Neuronal stem cell (in vitro differentiated cells): ENCODE measurements at regions not wholly inside any gene's neighbourhood (a gene's known extent, or its start where the extent isn't known, plus 50 kb on each side); places are given as distances from the start of the nearest gene placed in this dataset.

ENCODE experiments used
- DNase-seq: peaks from one replicate; pipeline ENCODE4 v3.0.0-alpha.2; 2013; ENCODE audit warnings: low spot score
- H2AFZ ChIP-seq: one replicate; pipeline ENCODE4 v1.6.1; 2013; ENCODE audit warnings: mild to moderate bottlenecking, low read length, inconsistent platforms
- H2AK5ac ChIP-seq: 2 replicates; pipeline ENCODE4 v1.6.1; 2013; ENCODE audit warnings: low read depth, mild to moderate bottlenecking, inconsistent platforms, low read length, moderate library complexity, mixed read lengths
- H2BK120ac ChIP-seq: 2 replicates; pipeline ENCODE4 v1.6.1; 2013; ENCODE audit warnings: low read depth, mild to moderate bottlenecking, inconsistent platforms, low read length, moderate library complexity, mixed read lengths
- H2BK12ac ChIP-seq: one replicate; pipeline ENCODE4 v1.6.1; 2013; ENCODE audit warnings: low read length, inconsistent platforms
- H2BK15ac ChIP-seq: 2 replicates; pipeline ENCODE4 v1.6.1; 2013; ENCODE audit warnings: mild to moderate bottlenecking, low read length, inconsistent platforms, mixed read lengths
- H2BK5ac ChIP-seq: one replicate; pipeline ENCODE4 v1.6.1; 2013; ENCODE audit warnings: inconsistent platforms, mild to moderate bottlenecking, low read length, moderate library complexity
- H3K14ac ChIP-seq: one replicate; pipeline ENCODE4 v1.6.1; 2013; ENCODE audit warnings: low read length, inconsistent platforms
- H3K18ac ChIP-seq: 2 replicates; pipeline ENCODE4 v1.6.1; 2013; ENCODE audit warnings: low read length, inconsistent platforms
- H3K23ac ChIP-seq: 2 replicates; pipeline ENCODE4 v1.6.1; 2013; ENCODE audit warnings: low read depth, mild to moderate bottlenecking, mixed read lengths, low read length, inconsistent platforms; ENCODE audit not compliant: poor library complexity
- H3K27ac ChIP-seq: replicated peaks from 3 replicates; pipeline ENCODE4 v1.5.1; 2013; ENCODE audit warnings: low read length, inconsistent platforms
- H3K27me3 ChIP-seq, 3 experiments: 2 replicates each; pipeline ENCODE4 v1.6.1; 2013; ENCODE audit warnings: low read length in 3 of 3, mild to moderate bottlenecking in 2 of 3, inconsistent platforms in 1 of 3, low read depth in 1 of 3, mixed read lengths in 1 of 3, moderate library complexity in 1 of 3; ENCODE audit not compliant: control insufficient read depth in 3 of 3, insufficient read depth in 3 of 3
- H3K36me3 ChIP-seq, 2 donors: replicated peaks in 1 of 2; 2 replicates each; pipeline ENCODE4 v1.6.1; 2013; ENCODE audit warnings: low read length in 2 of 2; ENCODE audit not compliant: control insufficient read depth in 2 of 2, insufficient read depth in 2 of 2
- H3K4ac ChIP-seq: 2 replicates; pipeline ENCODE4 v1.6.1; 2013; ENCODE audit warnings: inconsistent platforms, mild to moderate bottlenecking, low read length, moderate library complexity
- H3K4me1 ChIP-seq, 2 donors: 1 replicate in 1 of 2; 2 replicates in 1 of 2; pipeline ENCODE4 v1.6.1; 2013; ENCODE audit warnings: low read length in 2 of 2, low read depth in 1 of 2; ENCODE audit not compliant: control insufficient read depth in 2 of 2, insufficient read depth in 1 of 2
- H3K4me2 ChIP-seq: one replicate; pipeline ENCODE4 v1.6.1; 2013; ENCODE audit warnings: mild to moderate bottlenecking, low read length, inconsistent platforms; ENCODE audit not compliant: insufficient read depth, poor library complexity, severe bottlenecking
- H3K4me3 ChIP-seq, 2 donors: 2 replicates each; pipeline ENCODE4 v1.5.1; 2013; ENCODE audit warnings: low read length in 2 of 2, mild to moderate bottlenecking in 2 of 2, inconsistent platforms in 1 of 2, moderate library complexity in 1 of 2
- H3K79me1 ChIP-seq: one replicate; pipeline ENCODE4 v1.6.1; 2013; ENCODE audit warnings: low read depth, mild to moderate bottlenecking, inconsistent platforms, low read length, moderate library complexity
- H3K9ac ChIP-seq: one replicate; pipeline ENCODE4 v1.6.1; 2013; ENCODE audit warnings: mild to moderate bottlenecking, low read depth, low read length, inconsistent platforms; ENCODE audit not compliant: poor library complexity
- H3K9me3 ChIP-seq, 2 donors: replicated peaks in 1 of 2; 2 replicates each; pipeline versions ENCODE3 to v1.6.1; 2013; ENCODE audit warnings: low read length in 2 of 2, mild to moderate bottlenecking in 2 of 2, inconsistent platforms in 1 of 2, low read depth in 1 of 2, mixed read lengths in 1 of 2, moderate library complexity in 1 of 2; ENCODE audit not compliant: control insufficient read depth in 2 of 2, insufficient read depth in 1 of 2
- H4K8ac ChIP-seq: one replicate; pipeline ENCODE4 v1.6.1; 2013; ENCODE audit warnings: low read depth, mild to moderate bottlenecking, inconsistent platforms, low read length, moderate library complexity
- H4K91ac ChIP-seq: one replicate; pipeline ENCODE4 v1.6.1; 2013; ENCODE audit warnings: low read length, low read depth, mild to moderate bottlenecking, inconsistent platforms; ENCODE audit not compliant: poor library complexity
- WGBS, 2 donors: extraction: QIAGEN DNeasy Blood & Tissue Kit; methylation state at CpG; one replicate each; pipeline ENCODE4 v1.1.7; 2013; ENCODE audit warnings: missing lambda C conversion rate in 2 of 2, mixed read lengths in 1 of 2; ENCODE audit not compliant: insufficient read length in 2 of 2, insufficient replicate concordance in 1 of 2; ENCODE audit errors: extremely low coverage in 2 of 2; 5-methylcytosine and 5-hydroxymethylcytosine counted together

DNA sequence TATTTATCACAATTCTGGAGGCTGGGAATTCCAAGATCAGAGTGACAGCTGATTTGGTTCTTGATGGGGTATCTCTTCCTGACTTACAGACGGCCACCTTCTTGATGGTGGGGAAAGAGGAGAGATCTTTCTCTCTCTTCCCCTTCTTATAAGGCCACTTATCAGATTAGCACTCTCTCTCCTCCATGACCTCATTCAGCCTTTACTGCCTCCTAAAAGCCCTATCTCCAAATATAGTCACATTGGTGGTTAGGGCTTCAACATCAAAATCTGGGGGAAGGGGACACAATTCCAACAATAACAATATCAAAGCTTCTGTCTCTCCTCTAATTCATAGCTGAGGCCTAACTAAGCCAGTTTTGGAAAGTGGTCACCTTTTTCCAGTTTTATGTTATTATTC lies 91.7 kb upstream of the MBNL1 start:
- H3K4me1 ChIP-seq: no peaks in the 10 kb centered on the region
- no peak overlapping the region for H2AK5ac ChIP-seq
- WGBS, 2 donors: no CpG with 5 or more reads among the region's 1 CpG
- no peak overlapping the region for H3K4me2 ChIP-seq
- no peaks in the 10 kb centered on the region for H3K36me3 ChIP-seq
- H2BK5ac ChIP-seq: no peak overlapping the region
- no peak overlapping the region for H3K14ac ChIP-seq
- no peak overlapping the region for H4K8ac ChIP-seq
- no peak overlapping the region for H3K18ac ChIP-seq
- peaks cover 0 to 2% (median 0%) of the 10 kb centered on the region in 3 experiments for H3K27me3 ChIP-seq
- H3K9me3 ChIP-seq: no peaks in the 10 kb centered on the region
- H3K23ac ChIP-seq: no peak overlapping the region
- no peak overlapping the region for H2BK120ac ChIP-seq
- H3K27ac ChIP-seq: no peak overlapping the region
- H3K4ac ChIP-seq: no peak overlapping the region
- H4K91ac ChIP-seq: no peak overlapping the region
- H2BK12ac ChIP-seq: no peak overlapping the region
- no peaks in the 10 kb centered on the region for H3K79me1 ChIP-seq
- H3K4me3 ChIP-seq: no peak overlapping the region
- no peak overlapping the region for H2BK15ac ChIP-seq
- no peak overlapping the region for H2AFZ ChIP-seq
- no peak for DNase-seq
- no peak overlapping the region for H3K9ac ChIP-seq

- H4K8ac ChIP-seq: no peak overlapping the region
- H2AFZ ChIP-seq: no peak overlapping the region
- no peak overlapping the region for H3K9ac ChIP-seq
- no peak overlapping the region for H2AK5ac ChIP-seq
- H3K4me1 ChIP-seq: no peaks in the 10 kb centered on the region
- no peak overlapping the region for H2BK5ac ChIP-seq
- no peak overlapping the region for H4K91ac ChIP-seq
- H3K27ac ChIP-seq: no peak overlapping the region
- H2BK120ac ChIP-seq: no peak overlapping the region
- no peak overlapping the region for H3K23ac ChIP-seq
- DNase-seq: no peak
- H2BK12ac ChIP-seq: no peak overlapping the region
- no peak overlapping the region for H3K4me3 ChIP-seq
- no peak overlapping the region for H3K4me2 ChIP-seq
- H3K14ac ChIP-seq: no peak overlapping the region
- H3K18ac ChIP-seq: no peak overlapping the region
- no peak overlapping the region for H3K4ac ChIP-seq
- peaks cover 0 to 2% (median 0%) of the 10 kb centered on the region in 3 experiments for H3K27me3 ChIP-seq
- H2BK15ac ChIP-seq: no peak overlapping the region
- no CpG with 5 or more reads among the region's 1 CpG for WGBS, 2 donors
- no peaks in the 10 kb centered on the region for H3K9me3 ChIP-seq
- H3K79me1 ChIP-seq: no peaks in the 10 kb centered on the region
- H3K36me3 ChIP-seq: no peaks in the 10 kb centered on the region
Measured at GRCh38 chr3:152177757-152178156, 91.0 kb upstream of the MBNL1 start.

GRCh38 chr3:152183473-152183872 lies 85.3 kb upstream of the MBNL1 start:
- Histone ChIP-seq H3K79me1 (no peaks in the 10 kb centered on the region), H2BK12ac (no peak overlapping the region), H3K9me3 (no peaks in the 10 kb centered on the region), H3K27me3 (no peaks in the 10 kb centered on the region), H3K27ac (no peak overlapping the region), H3K4me3 (no peak overlapping the region), H4K8ac (no peak overlapping the region), H3K4me2 (no peak overlapping the region), H4K91ac (no peak overlapping the region), H3K18ac (no peak overlapping the region), H2BK5ac (no peak overlapping the region), H2BK15ac (no peak overlapping the region), H3K23ac (no peak overlapping the region), H2AFZ (peak overlapping the region; percentile 37), H3K14ac (no peak overlapping the region), H2AK5ac (no peak overlapping the region), H3K9ac (no peak overlapping the region), H3K4ac (no peak overlapping the region), H2BK120ac (no peak overlapping the region), H3K4me1 (no peaks in the 10 kb centered on the region), H3K36me3 (no peaks in the 10 kb centered on the region)
- no CpG with 5 or more reads among the region's 4 CpGs for WGBS, 2 donors
- peak; percentile 26 for DNase-seq

GRCh38 chr3:152184971-152185686 lies 83.6 kb upstream of the MBNL1 start:
- H3K9ac ChIP-seq: peak overlapping the region; percentile 78
- H2AFZ ChIP-seq: no peak overlapping the region
- no CpG with 5 or more reads among the region's 5 CpGs for WGBS, 2 donors
- H2AK5ac ChIP-seq: no peak overlapping the region
- no peaks in the 10 kb centered on the region for H3K4me1 ChIP-seq
- no peak overlapping the region for H3K18ac ChIP-seq
- no peaks in the 10 kb centered on the region for H3K27me3 ChIP-seq
- H3K23ac ChIP-seq: no peak overlapping the region
- H3K14ac ChIP-seq: no peak overlapping the region
- H2BK120ac ChIP-seq: no peak overlapping the region
- no peak overlapping the region for H3K4ac ChIP-seq
- no peak overlapping the region for H4K8ac ChIP-seq
- H2BK15ac ChIP-seq: no peak overlapping the region
- H4K91ac ChIP-seq: no peak overlapping the region
- H3K4me3 ChIP-seq: peak overlapping the region in 1 of 2 donors; percentile 49
- H3K27ac ChIP-seq: no peak overlapping the region
- H2BK12ac ChIP-seq: no peak overlapping the region
- no peak for DNase-seq
- H3K4me2 ChIP-seq: no peak overlapping the region
- no peaks in the 10 kb centered on the region for H3K79me1 ChIP-seq
- H3K9me3 ChIP-seq: no peaks in the 10 kb centered on the region
- no peaks in the 10 kb centered on the region for H3K36me3 ChIP-seq
- H2BK5ac ChIP-seq: no peak overlapping the region
